NB4 (cell line): ENCODE measurements at regions not wholly inside any gene's neighbourhood (a gene's known extent, or its start where the extent isn't known, plus 50 kb on each side); places are given as distances from the start of the nearest gene placed in this dataset.
A peak's percentile ranks its signal among the peaks of the same experiment; 100 is the strongest.

Experiments used
- DNase-seq: peaks from one replicate; pipeline ENCODE4 v3.0.0; 2010; ENCODE audit warnings: low read depth
- H3K4me3 ChIP-seq: one replicate; pipeline ENCODE4 v1.5.1; 2011; ENCODE audit warnings: mild to moderate bottlenecking, low read depth, low read length, moderate library complexity
- CTCF ChIP-seq: IDR thresholded peaks from one replicate; pipeline ENCODE4 v1.5.1; 2012; ENCODE audit warnings: low read depth, low read length
- MAX ChIP-seq: IDR thresholded peaks from 2 replicates; pipeline ENCODE4 v1.6.1; 2011; ENCODE audit warnings: low read depth, low read length
- MYC ChIP-seq: IDR thresholded peaks from 2 replicates; pipeline ENCODE4 v1.6.1; 2011; ENCODE audit warnings: low read depth, low read length
- POLR2A ChIP-seq: IDR thresholded peaks from 2 replicates; pipeline ENCODE4 v1.6.1; 2011; ENCODE audit warnings: mild to moderate bottlenecking; ENCODE audit not compliant: insufficient read length; ENCODE audit errors: extremely low read depth

- no peak for TF ChIP-seq MAX
- TF ChIP-seq MYC, result no peak
- no peak for TF ChIP-seq POLR2A
- no peak for TF ChIP-seq CTCF
- no peak overlapping the region for H3K4me3 ChIP-seq
- no peak for DNase-seq
Measured at GRCh38 chr4:62550121-62550520, 1350.0 kb downstream of the ADGRL3 start.

- no peak for DNase-seq
- no peak overlapping the region for H3K4me3 ChIP-seq
- TF ChIP-seq POLR2A, result no peak
- no peak for TF ChIP-seq CTCF
- no peak for TF ChIP-seq MAX
- no peak for TF ChIP-seq MYC
Measured at GRCh38 chr4:62549601-62550000, 1349.5 kb downstream of the ADGRL3 start.

- H3K4me3 ChIP-seq, result no peak overlapping the region
- DNase-seq, result no peak
- no peak for TF ChIP-seq POLR2A
- no peak for TF ChIP-seq MAX
- TF ChIP-seq CTCF, result no peak
- TF ChIP-seq MYC, result no peak
Measured at GRCh38 chr4:62548765-62549164, 1348.6 kb downstream of the ADGRL3 start.

GRCh38 chr4:62548108-62548524 lies 1348.0 kb downstream of the ADGRL3 start:
- DNase-seq, result peak; percentile 9
- no peak overlapping the region for H3K4me3 ChIP-seq
- TF ChIP-seq MYC (no peak), MAX (no peak), CTCF (no peak), POLR2A (no peak)

GRCh38 chr4:62544428-62544827 lies 1344.3 kb downstream of the ADGRL3 start:
- TF ChIP-seq MYC, result no peak
- no peak for TF ChIP-seq POLR2A
- no peak for TF ChIP-seq CTCF
- no peak for TF ChIP-seq MAX
- peak; percentile 2 for DNase-seq
- no peak overlapping the region for H3K4me3 ChIP-seq

- TF ChIP-seq CTCF (no peak), MAX (no peak), POLR2A (no peak), MYC (no peak)
- no peak overlapping the region for H3K4me3 ChIP-seq
- no peak for DNase-seq
Measured at GRCh38 chr4:62543002-62543401, 1342.9 kb downstream of the ADGRL3 start.
